ENCODE measurements at regions not wholly inside any gene's neighbourhood (a gene's known extent, or its start where the extent isn't known, plus 50 kb on each side); places are given as distances from the start of the nearest gene placed in this dataset.

DNA sequence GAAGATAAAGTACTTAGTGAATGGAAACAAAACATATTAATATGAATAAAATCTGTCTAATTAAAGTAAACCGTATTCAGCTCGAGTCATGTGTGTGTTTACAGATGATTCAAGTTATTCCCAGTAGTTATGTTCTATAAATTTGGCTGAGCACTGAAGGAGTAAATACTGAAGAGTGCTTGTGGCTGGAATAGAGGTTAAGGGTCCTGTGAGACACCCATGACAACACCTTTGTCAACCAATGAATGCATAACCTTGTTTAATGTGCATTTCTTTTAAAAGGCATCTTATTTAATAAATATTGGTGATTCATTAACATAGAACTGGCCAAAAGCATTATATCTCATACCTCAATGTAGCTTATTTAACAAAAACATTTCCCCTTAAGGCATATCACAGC, 577.8 kb upstream of the SLITRK5 start:
- no peaks in the 10 kb centered on the region for H4K20me1 ChIP-seq (replicated peaks; ENCODE audit: control insufficient read depth, extremely low read depth, insufficient read depth, low read length)
- FAIRE-seq (no peak), DNase-seq (ENCODE audit: low read depth, low spot score) (no peak)
- no peaks in the 10 kb centered on the region for H3K9me3 ChIP-seq (replicated peaks; ENCODE audit: control insufficient read depth, insufficient read depth, low read length)
- CTCF ChIA-PET: no interaction called here
- no peak overlapping the region for H3K9ac ChIP-seq (replicated peaks; ENCODE audit: extremely low read depth, insufficient read depth, low read length)
- no peak overlapping the region for H2AFZ ChIP-seq (ENCODE audit: low read depth, low read length)
- H3K4me2 ChIP-seq (ENCODE audit: insufficient read depth, low read length): no peak overlapping the region
- TF ChIP-seq POLR2AphosphoS5 (IDR thresholded peaks at IDR 0.05; ENCODE audit: insufficient read depth, low read depth, low read length) (no peak), MAX (IDR thresholded peaks at IDR 0.05; ENCODE audit: insufficient read depth, insufficient read length) (no peak), EZH2 (IDR thresholded peaks at IDR 0.05; ENCODE audit: borderline replicate concordance, low read depth, low read length, severe bottlenecking) (no peak), GATA2 (IDR thresholded peaks at IDR 0.05; ENCODE audit: insufficient read depth, insufficient read length, low read depth, low read length) (no peak), MYC (IDR thresholded peaks at IDR 0.05; ENCODE audit: low read depth, low read length) (no peak), FOS (IDR thresholded peaks at IDR 0.05; ENCODE audit: borderline replicate concordance, insufficient read depth, low read length) (no peak), JUN (IDR thresholded peaks at IDR 0.05; ENCODE audit: borderline replicate concordance, insufficient read depth, insufficient read length, low read depth) (no peak), POLR2A (IDR thresholded peaks at IDR 0.05; ENCODE audit: low read depth, low read length) (no peak)
- TF ChIP-seq, protein P1, sequence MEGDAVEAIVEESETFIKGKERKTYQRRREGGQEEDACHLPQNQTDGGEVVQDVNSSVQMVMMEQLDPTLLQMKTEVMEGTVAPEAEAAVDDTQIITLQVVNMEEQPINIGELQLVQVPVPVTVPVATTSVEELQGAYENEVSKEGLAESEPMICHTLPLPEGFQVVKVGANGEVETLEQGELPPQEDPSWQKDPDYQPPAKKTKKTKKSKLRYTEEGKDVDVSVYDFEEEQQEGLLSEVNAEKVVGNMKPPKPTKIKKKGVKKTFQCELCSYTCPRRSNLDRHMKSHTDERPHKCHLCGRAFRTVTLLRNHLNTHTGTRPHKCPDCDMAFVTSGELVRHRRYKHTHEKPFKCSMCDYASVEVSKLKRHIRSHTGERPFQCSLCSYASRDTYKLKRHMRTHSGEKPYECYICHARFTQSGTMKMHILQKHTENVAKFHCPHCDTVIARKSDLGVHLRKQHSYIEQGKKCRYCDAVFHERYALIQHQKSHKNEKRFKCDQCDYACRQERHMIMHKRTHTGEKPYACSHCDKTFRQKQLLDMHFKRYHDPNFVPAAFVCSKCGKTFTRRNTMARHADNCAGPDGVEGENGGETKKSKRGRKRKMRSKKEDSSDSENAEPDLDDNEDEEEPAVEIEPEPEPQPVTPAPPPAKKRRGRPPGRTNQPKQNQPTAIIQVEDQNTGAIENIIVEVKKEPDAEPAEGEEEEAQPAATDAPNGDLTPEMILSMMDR (IDR thresholded peaks at IDR 0.05; ENCODE audit: extremely low read depth in 1 of 2, insufficient read depth in 1 of 2, low read depth in 1 of 2, low read length in 2 of 2): no peak
- no TSS peak for BruUV-seq (replicated peaks)
- no peaks in the 10 kb centered on the region for H3K9me1 ChIP-seq (replicated peaks; ENCODE audit: control insufficient read depth, extremely low read depth, insufficient read depth, low read length)
- dilution Hi-C loops (cut with MboI; ENCODE audit: extremely low pct_ligation_motif_present, low sequenced_read_pairs): no loop called here
- H3K27ac ChIP-seq (ENCODE audit: insufficient read depth, low read depth, low read length): no peak overlapping the region
- no peaks in the 10 kb centered on the region for H3K79me2 ChIP-seq (ENCODE audit: control insufficient read depth, insufficient read depth, low read length)
- intact Hi-C loops (cut with micrococcal nuclease): no loop called here
- no peaks in the 10 kb centered on the region for H3K27me3 ChIP-seq (ENCODE audit: control insufficient read depth in 2 of 2, insufficient read depth in 2 of 2, low read length in 2 of 2)
- no peaks in the 10 kb centered on the region for H3K36me3 ChIP-seq (ENCODE audit: control insufficient read depth in 2 of 2, extremely low read depth in 1 of 2, insufficient read depth in 2 of 2, low read length in 2 of 2)
- no peak overlapping the region for H3K4me3 ChIP-seq (replicated peaks in 1 of 3; ENCODE audit: insufficient read depth in 1 of 3, low read depth in 1 of 3, low read length in 3 of 3)
- POLR2A ChIA-PET: no interaction called here
- H3K4me1 ChIP-seq (ENCODE audit: control insufficient read depth, extremely low read depth, insufficient read depth, low read length): no peaks in the 10 kb centered on the region
